Tibial nerve (tissue), 4 donors: ENCODE measurements at regions not wholly inside any gene's neighbourhood (a gene's known extent, or its start where the extent isn't known, plus 50 kb on each side); places are given as distances from the start of the nearest gene placed in this dataset.

Experiments used
- DNase-seq, 2 donors: peaks; one replicate each; pipeline ENCODE4 v3.0.0-alpha.2; 2019; ENCODE audit warnings: low spot score in 2 of 2
- H3K27ac ChIP-seq, 4 donors: fragments of 200-600 bp; sonication (generic) in 3 of 4; one replicate each; pipeline ENCODE4 v1.5.1; 2017 to 2019; ENCODE audit warnings: mild to moderate bottlenecking in 1 of 4
- H3K27me3 ChIP-seq, 2 donors: fragments of 200-600 bp; sonication (generic) in 1 of 2; one replicate each; pipeline versions ENCODE4 v1.5.1 to v1.6.0; 2017 to 2019
- H3K36me3 ChIP-seq, 3 donors: fragments of 200-600 bp; sonication (generic); one replicate each; pipeline ENCODE4 v1.5.1; 2018 to 2019
- H3K4me1 ChIP-seq, 4 donors: fragments of 200-600 bp; sonication (generic) in 3 of 4; one replicate each; pipeline ENCODE4 v1.5.1; 2017 to 2019
- H3K4me3 ChIP-seq, 4 donors: fragments of 200-600 bp; sonication (generic) in 3 of 4; one replicate each; pipeline ENCODE4 v1.5.1; 2017 to 2019; ENCODE audit warnings: mild to moderate bottlenecking in 1 of 4, moderate library complexity in 1 of 4
- H3K9me3 ChIP-seq, 4 donors: fragments of 200-600 bp; sonication (generic) in 3 of 4; one replicate each; pipeline ENCODE4 v1.5.1; 2017 to 2019
- EP300 ChIP-seq, 2 donors: sonication (generic); formaldehyde crosslinking; IDR thresholded peaks; one replicate each; pipeline ENCODE4 v1.6.1; 2017; ENCODE audit warnings: antibody characterized with exemption in 2 of 2, mild to moderate bottlenecking in 1 of 2
- POLR2A ChIP-seq, 2 donors: fragments of 450-650 bp; IDR thresholded peaks; one replicate each; pipeline ENCODE4 v1.6.1; 2017; ENCODE audit warnings: antibody characterized with exemption in 2 of 2, mild to moderate bottlenecking in 2 of 2, moderate library complexity in 2 of 2
- WGBS, 2 donors: methylation state at CpG; one replicate each; pipeline ENCODE4 v1.1.5; 2018; 5-methylcytosine and 5-hydroxymethylcytosine counted together
- TF ChIP-seq, protein P1 (sequence below), 5 experiments: fragments of 200-600 bp in 3 of 5; fragments of 450-650 bp in 2 of 5; sonication (generic) in 3 of 5; IDR thresholded peaks; one replicate each; pipeline ENCODE4 v1.5.1; 2016 to 2019; ENCODE audit warnings: antibody characterized with exemption in 5 of 5, mild to moderate bottlenecking in 3 of 5, moderate library complexity in 2 of 5

DNA sequence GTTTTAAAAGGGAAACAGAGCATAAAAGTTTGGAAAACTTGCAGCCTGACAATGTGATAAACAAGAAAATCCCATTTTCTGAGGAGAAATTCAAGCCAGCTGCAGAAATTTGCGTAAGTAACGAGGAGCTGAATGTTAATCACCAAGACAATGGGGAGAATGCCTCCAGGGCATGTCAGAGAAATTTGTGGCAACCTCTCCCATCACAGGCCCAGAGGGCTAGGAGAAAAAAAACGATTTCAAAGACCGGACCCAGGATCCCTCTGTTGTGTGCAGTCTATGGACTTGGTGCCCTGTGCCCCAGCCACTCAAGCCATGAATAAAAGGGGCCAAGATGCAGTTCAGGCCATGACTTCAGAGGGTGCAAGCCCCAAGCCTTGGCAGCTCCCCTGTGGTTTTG lies 355.4 kb upstream of the NDST3 start:
- 77 to 82% methylated on average over 4 of the region's 4 CpGs for WGBS, 2 donors
- no peak for TF ChIP-seq EP300 (IDR thresholded peaks at IDR 0.05)
- TF ChIP-seq, protein P1, sequence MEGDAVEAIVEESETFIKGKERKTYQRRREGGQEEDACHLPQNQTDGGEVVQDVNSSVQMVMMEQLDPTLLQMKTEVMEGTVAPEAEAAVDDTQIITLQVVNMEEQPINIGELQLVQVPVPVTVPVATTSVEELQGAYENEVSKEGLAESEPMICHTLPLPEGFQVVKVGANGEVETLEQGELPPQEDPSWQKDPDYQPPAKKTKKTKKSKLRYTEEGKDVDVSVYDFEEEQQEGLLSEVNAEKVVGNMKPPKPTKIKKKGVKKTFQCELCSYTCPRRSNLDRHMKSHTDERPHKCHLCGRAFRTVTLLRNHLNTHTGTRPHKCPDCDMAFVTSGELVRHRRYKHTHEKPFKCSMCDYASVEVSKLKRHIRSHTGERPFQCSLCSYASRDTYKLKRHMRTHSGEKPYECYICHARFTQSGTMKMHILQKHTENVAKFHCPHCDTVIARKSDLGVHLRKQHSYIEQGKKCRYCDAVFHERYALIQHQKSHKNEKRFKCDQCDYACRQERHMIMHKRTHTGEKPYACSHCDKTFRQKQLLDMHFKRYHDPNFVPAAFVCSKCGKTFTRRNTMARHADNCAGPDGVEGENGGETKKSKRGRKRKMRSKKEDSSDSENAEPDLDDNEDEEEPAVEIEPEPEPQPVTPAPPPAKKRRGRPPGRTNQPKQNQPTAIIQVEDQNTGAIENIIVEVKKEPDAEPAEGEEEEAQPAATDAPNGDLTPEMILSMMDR (IDR thresholded peaks at IDR 0.05) = no peak
- TF ChIP-seq POLR2A (IDR thresholded peaks at IDR 0.05) = no peak
- Histone ChIP-seq H3K4me1 (no peaks in the 10 kb centered on the region), H3K4me3 (no peak overlapping the region), H3K27ac (no peak overlapping the region), H3K27me3 (no peaks in the 10 kb centered on the region), H3K36me3 (no peaks in the 10 kb centered on the region), H3K9me3 (peaks cover 0 to 15% (median 0%) of the 10 kb centered on the region in 4 donors)
- no peak for DNase-seq

GRCh38 chr4:117691572-117692351 lies 342.5 kb upstream of the NDST3 start:
- H3K27me3 ChIP-seq = no peaks in the 10 kb centered on the region
- DNase-seq = no peak
- H3K4me1 ChIP-seq = no peaks in the 10 kb centered on the region
- H3K36me3 ChIP-seq = no peaks in the 10 kb centered on the region
- no peak overlapping the region for H3K27ac ChIP-seq
- TF ChIP-seq, protein P1 (IDR thresholded peaks at IDR 0.05) = no peak
- no peak for TF ChIP-seq POLR2A (IDR thresholded peaks at IDR 0.05)
- TF ChIP-seq EP300 (IDR thresholded peaks at IDR 0.05) = no peak
- whole genome bisulfite sequencing, 2 donors = 83 to 92% methylated on average over 4 of the region's 7 CpGs
- no peak overlapping the region for H3K4me3 ChIP-seq
- H3K9me3 ChIP-seq = peaks cover 0 to 15% (median 0%) of the 10 kb centered on the region in 4 donors

DNA sequence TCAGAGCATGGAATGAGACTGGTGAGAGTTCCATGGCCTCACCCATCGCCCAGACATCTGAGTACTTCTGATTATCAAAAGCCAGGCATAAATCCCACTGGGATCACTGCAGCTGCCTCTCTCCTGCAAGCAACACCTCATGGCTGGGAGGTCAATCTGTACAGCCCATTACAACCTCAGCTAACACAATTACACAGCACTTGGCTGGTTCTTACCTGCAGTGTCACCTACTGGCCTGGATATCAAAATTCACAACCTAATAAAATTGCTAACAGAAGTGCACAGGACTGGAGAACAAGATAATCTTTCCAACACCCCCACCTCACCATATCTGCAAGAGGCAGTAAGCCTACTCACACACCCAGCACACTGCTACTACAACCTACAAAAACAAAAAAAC lies 341.7 kb upstream of the NDST3 start:
- DNase-seq = no peak
- TF ChIP-seq, protein P1 (IDR thresholded peaks at IDR 0.05) = no peak
- TF ChIP-seq POLR2A (IDR thresholded peaks at IDR 0.05) (no peak), EP300 (IDR thresholded peaks at IDR 0.05) (no peak)
- Histone ChIP-seq H3K4me1 (no peaks in the 10 kb centered on the region), H3K27ac (no peak overlapping the region), H3K36me3 (no peaks in the 10 kb centered on the region), H3K27me3 (no peaks in the 10 kb centered on the region), H3K9me3 (peaks cover 0 to 15% (median 0%) of the 10 kb centered on the region in 4 donors), H3K4me3 (no peak overlapping the region)
- 40 to 100% methylated on average over 1 of the region's 1 CpG for WGBS, 2 donors

DNA sequence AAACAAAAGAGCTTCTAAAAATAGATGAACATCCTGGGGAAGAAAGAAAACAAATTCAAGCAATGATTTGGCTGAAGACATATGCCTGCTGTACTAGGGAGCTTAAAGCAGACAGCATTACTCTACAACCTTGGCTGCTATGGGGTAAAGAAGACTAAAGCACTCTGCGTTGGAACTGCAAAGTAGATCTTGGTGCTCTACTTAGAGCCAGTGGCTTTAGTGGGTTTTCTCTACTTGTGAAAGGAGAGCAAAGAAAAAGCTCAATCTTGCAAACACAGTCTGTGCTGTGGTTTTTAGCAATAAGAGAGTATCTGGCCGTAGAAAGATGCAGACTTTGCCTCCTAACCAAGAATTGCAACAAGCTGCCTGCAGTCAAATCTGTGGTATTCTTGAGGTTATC lies 334.7 kb upstream of the NDST3 start:
- H3K4me1 ChIP-seq = no peaks in the 10 kb centered on the region
- H3K27ac ChIP-seq = no peak overlapping the region
- 80 to 81% methylated on average over 2 of the region's 2 CpGs for WGBS, 2 donors
- H3K36me3 ChIP-seq = no peaks in the 10 kb centered on the region
- no peaks in the 10 kb centered on the region for H3K9me3 ChIP-seq
- H3K4me3 ChIP-seq = no peak overlapping the region
- no peak for DNase-seq
- H3K27me3 ChIP-seq = no peaks in the 10 kb centered on the region
- TF ChIP-seq POLR2A (IDR thresholded peaks at IDR 0.05) (no peak), EP300 (IDR thresholded peaks at IDR 0.05) (no peak)
- TF ChIP-seq, protein P1 (IDR thresholded peaks at IDR 0.05) = no peak

- no peak overlapping the region for H3K4me3 ChIP-seq
- DNase-seq = no peak
- TF ChIP-seq POLR2A (IDR thresholded peaks at IDR 0.05) = no peak
- TF ChIP-seq EP300 (IDR thresholded peaks at IDR 0.05) = no peak
- TF ChIP-seq, protein P1 (IDR thresholded peaks at IDR 0.05) = no peak
Measured at GRCh38 chr4:117700111-117700892, 334.0 kb upstream of the NDST3 start.

More at GRCh38 chr4:117700111-117700892, 334.0 kb upstream of the NDST3 start:
- WGBS, 2 donors = 86 to 87% methylated on average over 3 of the region's 3 CpGs
- no peaks in the 10 kb centered on the region for H3K4me1 ChIP-seq
- no peaks in the 10 kb centered on the region for H3K27me3 ChIP-seq
- no peaks in the 10 kb centered on the region for H3K9me3 ChIP-seq
- H3K36me3 ChIP-seq = no peaks in the 10 kb centered on the region
- H3K27ac ChIP-seq = no peak overlapping the region
